Activated CD8-positive, alpha-beta T cell treated with anti-CD3 and anti-CD28 coated beads for 36 hours (primary cell): ENCODE measurements at regions not wholly inside any gene's neighbourhood (a gene's known extent, or its start where the extent isn't known, plus 50 kb on each side); places are given as distances from the start of the nearest gene placed in this dataset.
"Not testable (repeated sequence)": the region's sequence is repeated elsewhere in the genome, so short reads cannot be mapped to it uniquely, and the experiment has no call there.

Experiments
- ATAC-seq: fragments of 200-7000 bp; cut with Tn5 transposase; one replicate; pipeline ENCODE4 v1.10.0; 2021; ENCODE audit warnings: mild to moderate bottlenecking, moderate library complexity
- CTCF ChIA-PET: fragments of 350-600 bp; sonication (Branson Sonifier 250); formaldehyde crosslinking; loops from one replicate; lab custom pipeline; 2021; ENCODE audit warnings: antibody characterized with exemption; lab: Charles Lee
- POLR2A ChIA-PET: fragments of 350-600 bp; sonication (Branson Sonifier 250); formaldehyde crosslinking; loops from one replicate; lab custom pipeline; 2021; ENCODE audit warnings: antibody characterized with exemption; lab: Charles Lee
- DNase-seq: peaks from one replicate; pipeline ENCODE4 v3.0.0-alpha.2; 2020
- H3K27ac Mint-ChIP-seq: one replicate; pipeline ENCODE4 v1.8.0; 2021; ENCODE audit warnings: mild to moderate bottlenecking, mixed read lengths
- H3K27me3 Mint-ChIP-seq: one replicate; pipeline ENCODE4 v1.8.0; 2021; ENCODE audit warnings: mixed read lengths
- H3K36me3 Mint-ChIP-seq: one replicate; pipeline ENCODE4 v1.8.0; 2021; ENCODE audit warnings: low read depth, mixed read lengths
- H3K4me1 Mint-ChIP-seq: one replicate; pipeline ENCODE4 v1.8.0; 2021; ENCODE audit warnings: low read depth, mixed read lengths
- H3K4me3 Mint-ChIP-seq: one replicate; pipeline ENCODE4 v1.8.0; 2021; ENCODE audit warnings: mild to moderate bottlenecking, moderate library complexity, mixed read lengths
- H3K9me3 Mint-ChIP-seq: one replicate; pipeline ENCODE4 v1.8.0; 2021; ENCODE audit warnings: mixed read lengths
- intact Hi-C: fragments of 100-400 bp; cut with micrococcal nuclease; formaldehyde crosslinking; loops from one replicate; pipeline ENCODE4 v1.10.0; 2022
- TF ChIP-seq, protein P1 (sequence below): fragments of 200-600 bp; IDR thresholded peaks from one replicate; pipeline ENCODE4 v1.8.0; 2022; ENCODE audit warnings: antibody characterized with exemption, mild to moderate bottlenecking

DNA sequence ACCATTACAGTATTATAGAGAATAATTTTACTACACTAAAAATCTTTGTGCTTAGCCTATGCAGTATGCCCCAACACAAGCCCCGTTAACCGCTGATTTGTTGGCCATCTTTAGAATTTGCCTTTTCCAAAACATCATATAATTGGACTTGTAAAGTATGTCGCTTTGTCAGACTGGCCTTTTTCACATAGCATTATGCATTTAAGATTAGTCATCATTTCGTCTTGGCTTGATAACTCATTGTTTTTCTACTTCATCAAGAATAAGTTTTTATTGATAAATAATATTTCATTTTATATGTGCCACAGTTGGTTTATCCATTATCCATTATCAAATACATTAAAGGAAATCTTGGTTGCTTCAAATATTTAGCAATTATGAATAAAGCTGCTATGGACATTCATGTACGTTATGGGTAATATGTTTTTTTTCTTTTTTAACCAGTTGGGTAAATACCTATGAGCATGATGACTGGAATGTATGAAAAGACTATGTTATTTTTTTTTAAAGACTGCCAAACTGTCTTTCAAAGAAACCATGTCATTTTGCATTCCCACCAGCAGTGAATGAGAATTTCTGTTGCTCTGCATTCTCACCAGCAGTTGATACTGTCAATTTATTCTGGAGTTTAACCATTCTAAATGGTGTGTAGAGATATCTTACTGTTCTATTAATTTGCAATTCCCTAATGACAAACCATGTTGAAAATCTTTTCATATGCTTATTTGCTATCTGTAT, 273.1 kb upstream of the KCND2 start:
- no peak for ATAC-seq
- Mint-ChIP-seq H3K36me3 (no peaks in the 10 kb centered on the region), H3K27me3 (no peaks in the 10 kb centered on the region), H3K9me3 (peaks cover 4% of the 10 kb centered on the region), H3K4me3 (no peak overlapping the region), H3K27ac (no peak overlapping the region), H3K4me1 (no peaks in the 10 kb centered on the region)
- CTCF ChIA-PET, result no interaction called here
- TF ChIP-seq, protein P1, sequence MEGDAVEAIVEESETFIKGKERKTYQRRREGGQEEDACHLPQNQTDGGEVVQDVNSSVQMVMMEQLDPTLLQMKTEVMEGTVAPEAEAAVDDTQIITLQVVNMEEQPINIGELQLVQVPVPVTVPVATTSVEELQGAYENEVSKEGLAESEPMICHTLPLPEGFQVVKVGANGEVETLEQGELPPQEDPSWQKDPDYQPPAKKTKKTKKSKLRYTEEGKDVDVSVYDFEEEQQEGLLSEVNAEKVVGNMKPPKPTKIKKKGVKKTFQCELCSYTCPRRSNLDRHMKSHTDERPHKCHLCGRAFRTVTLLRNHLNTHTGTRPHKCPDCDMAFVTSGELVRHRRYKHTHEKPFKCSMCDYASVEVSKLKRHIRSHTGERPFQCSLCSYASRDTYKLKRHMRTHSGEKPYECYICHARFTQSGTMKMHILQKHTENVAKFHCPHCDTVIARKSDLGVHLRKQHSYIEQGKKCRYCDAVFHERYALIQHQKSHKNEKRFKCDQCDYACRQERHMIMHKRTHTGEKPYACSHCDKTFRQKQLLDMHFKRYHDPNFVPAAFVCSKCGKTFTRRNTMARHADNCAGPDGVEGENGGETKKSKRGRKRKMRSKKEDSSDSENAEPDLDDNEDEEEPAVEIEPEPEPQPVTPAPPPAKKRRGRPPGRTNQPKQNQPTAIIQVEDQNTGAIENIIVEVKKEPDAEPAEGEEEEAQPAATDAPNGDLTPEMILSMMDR, result no peak
- DNase-seq, result no peak
- intact Hi-C loops, result no loop called here
- POLR2A ChIA-PET, result no interaction called here

- ChIA-PET POLR2A (no interaction called here), CTCF (no interaction called here)
- Mint-ChIP-seq H3K27ac (no peak overlapping the region), H3K9me3 (peaks cover 18% of the 10 kb centered on the region), H3K36me3 (no peaks in the 10 kb centered on the region), H3K27me3 (no peaks in the 10 kb centered on the region), H3K4me3 (no peak overlapping the region), H3K4me1 (no peaks in the 10 kb centered on the region)
- DNase-seq (no peak), ATAC-seq (no peak)
- intact Hi-C loops, result no loop called here
- TF ChIP-seq, protein P1, result no peak
Measured at GRCh38 chr7:120005720-120006119, 267.3 kb upstream of the KCND2 start.

DNA sequence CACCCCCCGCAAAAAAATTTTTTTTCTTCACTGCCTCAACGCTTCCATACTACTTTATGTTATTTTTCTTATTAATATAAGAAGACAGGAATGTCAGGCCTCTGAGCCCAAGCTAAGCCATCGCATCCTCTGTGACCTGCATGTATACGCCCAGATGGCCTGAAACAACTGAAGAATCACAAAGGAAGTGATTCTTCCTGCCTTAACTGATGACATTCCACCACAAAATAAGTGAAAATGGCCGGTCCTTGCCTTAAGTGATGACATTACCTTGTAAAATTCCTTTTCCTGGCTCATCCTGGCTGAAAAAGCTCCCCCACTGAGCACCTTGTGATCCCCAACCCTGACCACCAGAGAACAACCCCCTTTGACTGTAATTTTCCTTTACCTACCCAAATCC, 258.7 kb upstream of the KCND2 start:
- H3K27ac Mint-ChIP-seq, DNase-seq, ATAC-seq, H3K4me1 Mint-ChIP-seq, H3K27me3 Mint-ChIP-seq, POLR2A ChIA-PET, intact Hi-C loops, CTCF ChIA-PET, H3K4me3 Mint-ChIP-seq, H3K36me3 Mint-ChIP-seq, H3K9me3 Mint-ChIP-seq: not testable (repeated sequence)

DNA sequence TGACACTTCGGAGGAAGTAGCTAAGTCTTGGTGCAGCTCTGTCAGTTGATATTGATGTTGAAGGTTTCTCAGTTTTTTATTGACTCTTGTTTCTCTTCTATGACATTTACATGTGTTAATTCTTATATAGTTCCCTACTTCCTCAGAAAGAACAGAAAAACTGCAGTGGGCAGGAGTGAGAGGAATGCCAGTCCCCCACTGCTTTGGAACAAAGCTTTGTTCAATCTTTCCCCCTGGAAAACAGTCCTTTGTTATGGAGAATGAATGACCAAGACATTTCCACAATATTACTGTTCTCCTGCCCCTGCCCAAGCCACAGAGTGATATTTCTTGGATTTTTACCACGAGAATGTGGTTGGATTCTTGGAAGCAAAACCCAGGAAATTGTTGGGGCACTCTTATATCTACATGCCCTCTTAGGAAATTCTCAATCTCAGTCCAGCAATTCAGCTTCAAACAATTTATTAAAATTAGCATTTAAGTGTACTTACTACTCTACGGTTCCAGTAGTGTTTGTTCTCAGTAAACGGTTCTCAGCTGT, 258.0 kb upstream of the KCND2 start:
- Mint-ChIP-seq H3K9me3 (peaks cover 6% of the 10 kb centered on the region), H3K4me3 (no peak overlapping the region), H3K36me3 (no peaks in the 10 kb centered on the region), H3K4me1 (no peaks in the 10 kb centered on the region), H3K27ac (no peak overlapping the region), H3K27me3 (no peaks in the 10 kb centered on the region)
- DNase-seq, result no peak
- ATAC-seq, result no peak
- ChIA-PET POLR2A (no interaction called here), CTCF (no interaction called here)
- TF ChIP-seq, protein P1, result no peak
- intact Hi-C loops, result no loop called here

GRCh38 chr7:120021085-120021484, 251.9 kb upstream of the KCND2 start:
- DNase-seq (no peak), ATAC-seq (no peak)
- no peak overlapping the region for H3K4me3 Mint-ChIP-seq
- no peaks in the 10 kb centered on the region for H3K36me3 Mint-ChIP-seq
- intact Hi-C loops, result no loop called here
- no peaks in the 10 kb centered on the region for H3K4me1 Mint-ChIP-seq
- TF ChIP-seq, protein P1, result no peak
- peaks cover 1% of the 10 kb centered on the region for H3K9me3 Mint-ChIP-seq
- H3K27me3 Mint-ChIP-seq, result no peaks in the 10 kb centered on the region
- CTCF ChIA-PET, result no interaction called here
- POLR2A ChIA-PET, result no interaction called here
- H3K27ac Mint-ChIP-seq, result no peak overlapping the region
